ENCODE measurements at regions not wholly inside any gene's neighbourhood (a gene's known extent, or its start where the extent isn't known, plus 50 kb on each side); places are given as distances from the start of the nearest gene placed in this dataset.
"Not testable (repeated sequence)": the region's sequence is repeated elsewhere in the genome, so short reads cannot be mapped to it uniquely, and the experiment has no call there.

DNA sequence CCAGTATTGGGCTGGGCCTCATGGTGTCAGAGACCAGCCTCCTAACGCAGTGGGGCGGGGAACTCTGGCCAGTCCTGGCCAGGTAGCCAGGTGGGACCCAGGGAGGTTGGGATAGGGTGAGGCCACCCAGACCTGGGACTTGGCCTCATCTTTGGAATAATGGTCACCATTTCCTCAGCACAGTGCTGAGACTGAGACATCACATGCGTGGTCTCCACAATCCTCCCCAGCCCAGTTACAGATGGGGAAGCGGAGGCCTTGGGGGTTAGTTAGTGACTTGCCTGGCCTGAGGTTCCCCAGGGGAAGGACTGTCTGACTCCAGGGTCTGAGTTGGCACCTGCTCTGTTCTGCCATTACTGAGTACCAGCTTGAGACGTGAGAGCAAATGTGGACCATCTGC, 77.9 kb upstream of the CASZ1 start:
- TF ChIP-seq, protein P1, sequence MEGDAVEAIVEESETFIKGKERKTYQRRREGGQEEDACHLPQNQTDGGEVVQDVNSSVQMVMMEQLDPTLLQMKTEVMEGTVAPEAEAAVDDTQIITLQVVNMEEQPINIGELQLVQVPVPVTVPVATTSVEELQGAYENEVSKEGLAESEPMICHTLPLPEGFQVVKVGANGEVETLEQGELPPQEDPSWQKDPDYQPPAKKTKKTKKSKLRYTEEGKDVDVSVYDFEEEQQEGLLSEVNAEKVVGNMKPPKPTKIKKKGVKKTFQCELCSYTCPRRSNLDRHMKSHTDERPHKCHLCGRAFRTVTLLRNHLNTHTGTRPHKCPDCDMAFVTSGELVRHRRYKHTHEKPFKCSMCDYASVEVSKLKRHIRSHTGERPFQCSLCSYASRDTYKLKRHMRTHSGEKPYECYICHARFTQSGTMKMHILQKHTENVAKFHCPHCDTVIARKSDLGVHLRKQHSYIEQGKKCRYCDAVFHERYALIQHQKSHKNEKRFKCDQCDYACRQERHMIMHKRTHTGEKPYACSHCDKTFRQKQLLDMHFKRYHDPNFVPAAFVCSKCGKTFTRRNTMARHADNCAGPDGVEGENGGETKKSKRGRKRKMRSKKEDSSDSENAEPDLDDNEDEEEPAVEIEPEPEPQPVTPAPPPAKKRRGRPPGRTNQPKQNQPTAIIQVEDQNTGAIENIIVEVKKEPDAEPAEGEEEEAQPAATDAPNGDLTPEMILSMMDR (IDR thresholded peaks at IDR 0.05) = no peak
- H3K4me1 ChIP-seq = no peaks in the 10 kb centered on the region
- intact Hi-C loops (cut with DNase I; ENCODE audit: low total_unique reads) = no loop called here
- no peaks in the 10 kb centered on the region for H3K36me3 ChIP-seq
- H3K27me3 ChIP-seq = peaks cover 0 to 71% of the 10 kb centered on the region in 2 donors
- H3K9me3 ChIP-seq = no peaks in the 10 kb centered on the region
- no peak overlapping the region for H3K4me3 ChIP-seq
- DNase-seq = no peak
- H3K27ac ChIP-seq = no peak overlapping the region

- no peak for DNase-seq
- no peak overlapping the region for H3K27ac ChIP-seq
- no peak overlapping the region for H3K4me3 ChIP-seq
- no peaks in the 10 kb centered on the region for H3K36me3 ChIP-seq
- no peaks in the 10 kb centered on the region for H3K4me1 ChIP-seq
- peaks cover 0 to 43% of the 10 kb centered on the region in 2 donors for H3K27me3 ChIP-seq
- TF ChIP-seq, protein P1 (IDR thresholded peaks at IDR 0.05) = no peak
- H3K9me3 ChIP-seq = no peaks in the 10 kb centered on the region
- intact Hi-C loops (cut with DNase I; ENCODE audit: low total_unique reads) = no loop called here
Measured at GRCh38 chr1:10877894-10878293, 81.4 kb upstream of the CASZ1 start.

DNA sequence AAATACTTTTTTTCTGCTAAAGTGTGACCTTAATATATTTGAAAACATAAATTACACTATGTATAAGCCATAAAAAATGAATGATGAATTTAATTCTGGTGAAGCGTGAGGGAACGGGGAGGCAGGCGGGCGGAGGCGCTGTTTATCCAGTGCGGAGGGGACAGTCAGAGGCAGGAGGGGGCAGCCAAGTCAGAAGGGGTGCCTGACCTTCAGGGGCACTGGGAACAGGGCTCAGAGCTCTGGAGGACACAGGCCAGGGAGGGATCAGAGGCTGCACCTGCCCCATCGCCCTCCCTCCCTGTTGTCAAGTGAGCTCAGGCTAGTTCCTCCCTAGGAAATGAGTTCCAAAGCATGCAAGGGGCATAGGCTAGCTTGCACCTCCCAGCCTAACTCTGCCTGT, 82.0 kb upstream of the CASZ1 start:
- H3K27me3 ChIP-seq = peaks cover 0 to 40% of the 10 kb centered on the region in 2 donors
- intact Hi-C loops (cut with DNase I; ENCODE audit: low total_unique reads) = no loop called here

GRCh38 chr1:10880063-10880462, 83.6 kb upstream of the CASZ1 start:
- intact Hi-C loops (cut with DNase I; ENCODE audit: low total_unique reads) = no loop called here
- Histone ChIP-seq H3K36me3 (no peaks in the 10 kb centered on the region), H3K4me1 (no peaks in the 10 kb centered on the region), H3K27me3 (peaks cover 0 to 43% of the 10 kb centered on the region in 2 donors), H3K27ac (no peak overlapping the region), H3K4me3 (no peak overlapping the region), H3K9me3 (no peaks in the 10 kb centered on the region)
- TF ChIP-seq, protein P1 (IDR thresholded peaks at IDR 0.05) = no peak
- no peak for DNase-seq

More for the DNA sequence above, 82.0 kb upstream of the CASZ1 start:
- Histone ChIP-seq H3K36me3 (no peaks in the 10 kb centered on the region), H3K4me3 (no peak overlapping the region), H3K27ac (no peak overlapping the region), H3K4me1 (no peaks in the 10 kb centered on the region), H3K9me3 (no peaks in the 10 kb centered on the region)
- DNase-seq = no peak
- TF ChIP-seq, protein P1 (IDR thresholded peaks at IDR 0.05) = no peak

- Histone ChIP-seq H3K27me3 (peaks cover 0 to 39% of the 10 kb centered on the region in 2 donors), H3K4me1 (no peaks in the 10 kb centered on the region), H3K27ac (no peak overlapping the region), H3K4me3 (no peak overlapping the region), H3K9me3 (no peaks in the 10 kb centered on the region), H3K36me3 (no peaks in the 10 kb centered on the region)
- intact Hi-C loops (cut with DNase I; ENCODE audit: low total_unique reads) = no loop called here
- DNase-seq = no peak
- TF ChIP-seq, protein P1 (IDR thresholded peaks at IDR 0.05) = no peak
Measured at GRCh38 chr1:10881046-10881445, 84.6 kb upstream of the CASZ1 start.

DNA sequence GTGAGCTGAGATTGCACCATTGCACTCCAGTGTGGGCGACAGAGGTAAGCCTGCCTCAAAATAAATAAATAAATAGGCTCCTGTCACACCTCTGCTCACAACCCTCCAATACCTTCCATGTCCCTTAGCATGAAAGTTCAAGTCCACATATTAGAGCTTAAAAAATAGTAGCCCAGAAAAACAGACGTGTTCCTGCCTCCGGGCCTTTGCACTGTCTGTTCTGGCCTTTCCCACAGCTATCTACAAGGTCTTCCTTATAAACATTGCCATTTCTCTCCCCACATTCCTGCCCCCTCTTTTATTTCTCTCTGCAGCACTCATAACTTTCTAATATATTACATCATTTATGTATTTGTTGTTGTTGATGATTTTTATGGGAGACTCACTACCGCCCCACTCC, 85.6 kb upstream of the CASZ1 start:
- no peak overlapping the region for H3K4me3 ChIP-seq
- H3K27ac ChIP-seq = no peak overlapping the region
- H3K27me3 ChIP-seq = peaks cover 0 to 44% of the 10 kb centered on the region in 2 donors
- DNase-seq = no peak
- H3K4me1 ChIP-seq = no peaks in the 10 kb centered on the region
- H3K9me3 ChIP-seq = no peaks in the 10 kb centered on the region
- intact Hi-C loops (cut with DNase I; ENCODE audit: low total_unique reads) = no loop called here
- TF ChIP-seq, protein P1 (IDR thresholded peaks at IDR 0.05) = no peak
- no peaks in the 10 kb centered on the region for H3K36me3 ChIP-seq

GRCh38 chr1:10887032-10887431, 90.6 kb upstream of the CASZ1 start:
- DNase-seq; intact Hi-C loops (cut with DNase I; ENCODE audit: low total_unique reads); H3K27ac ChIP-seq; H3K9me3 ChIP-seq; H3K36me3 ChIP-seq; H3K4me1 ChIP-seq; H3K4me3 ChIP-seq: not testable (repeated sequence)
- peaks cover 0 to 67% of the 10 kb centered on the region in 2 donors for H3K27me3 ChIP-seq

Data from tibial artery (tissue), 4 donors.